GM10248 (cell line): ENCODE measurements at regions not wholly inside any gene's neighbourhood (a gene's known extent, or its start where the extent isn't known, plus 50 kb on each side); places are given as distances from the start of the nearest gene placed in this dataset.
"Not testable (repeated sequence)": the region's sequence is repeated elsewhere in the genome, so short reads cannot be mapped to it uniquely, and the experiment has no call there.

ENCODE experiments used
- CTCF ChIA-PET: fragments of 300-600 bp; sonication (Branson Sonifier 250); formaldehyde crosslinking; extraction: SDS; loops from one replicate; lab custom pipeline; 2021; ENCODE audit warnings: antibody characterized with exemption; lab: Yijun Ruan, JAX
- POLR2A ChIA-PET: fragments of 350-650 bp; sonication (Branson Sonifier 250); formaldehyde crosslinking; extraction: SDS; loops from one replicate; lab custom pipeline; 2020; ENCODE audit warnings: antibody characterized with exemption; lab: Yijun Ruan, JAX
- DNase-seq: peaks from one replicate; pipeline ENCODE4 v3.0.0; 2012; ENCODE audit errors: extremely low spot score
- CTCF ChIP-seq: IDR thresholded peaks from 2 replicates; pipeline ENCODE4 v1.5.1; 2012; ENCODE audit warnings: mild to moderate bottlenecking, low read depth; ENCODE audit errors: extremely low read depth, missing control alignments, control extremely low read depth

GRCh38 chr3:147184794-147185193 lies 221.5 kb downstream of the ZIC4 start:
- POLR2A ChIA-PET, result no interaction called here
- no peak for DNase-seq
- no peak for TF ChIP-seq CTCF
- CTCF ChIA-PET, result no interaction called here

GRCh38 chr3:147173257-147173656 lies 233.1 kb downstream of the ZIC4 start:
- no peak for TF ChIP-seq CTCF
- no peak for DNase-seq
- ChIA-PET CTCF (no interaction called here), POLR2A (no interaction called here)

GRCh38 chr3:147162743-147163142 lies 243.6 kb downstream of the ZIC4 start:
- POLR2A ChIA-PET, result no interaction called here
- DNase-seq, result no peak
- CTCF ChIA-PET, result no interaction called here
- no peak for TF ChIP-seq CTCF

GRCh38 chr3:147161833-147162232 lies 244.5 kb downstream of the ZIC4 start:
- no peak for DNase-seq
- TF ChIP-seq CTCF, result no peak
- ChIA-PET CTCF (no interaction called here), POLR2A (no interaction called here)

GRCh38 chr3:147160984-147161383 lies 245.4 kb downstream of the ZIC4 start:
- ChIA-PET POLR2A (no interaction called here), CTCF (no interaction called here)
- no peak for DNase-seq
- no peak for TF ChIP-seq CTCF

GRCh38 chr3:147159141-147159540 lies 247.2 kb downstream of the ZIC4 start:
- TF ChIP-seq CTCF, result no peak
- ChIA-PET CTCF (interaction anchor here (0.6 kb wide), 1 partner anchor 423 kb away, joined by 3 read pairs; no protein-coding TSS in a partner anchor), POLR2A (no interaction called here)
- DNase-seq, result no peak

GRCh38 chr3:147157631-147158030 lies 248.7 kb downstream of the ZIC4 start:
- ChIA-PET CTCF (interaction anchor here (1.0 kb wide), 1 partner anchor 25 kb away, joined by 3 read pairs; no protein-coding TSS in a partner anchor), POLR2A (no interaction called here)
- TF ChIP-seq CTCF, result no peak
- no peak for DNase-seq

- DNase-seq, CTCF ChIA-PET, POLR2A ChIA-PET: not testable (repeated sequence)
Observed at GRCh38 chr3:147154988-147155387, 251.4 kb downstream of the ZIC4 start.
